SK-N-MC (cell line): ENCODE measurements at regions not wholly inside any gene's neighbourhood (a gene's known extent, or its start where the extent isn't known, plus 50 kb on each side); places are given as distances from the start of the nearest gene placed in this dataset.

Source experiments
- EZH2 ChIP-seq: fragments of 200-600 bp; sonication (generic); IDR thresholded peaks from one replicate; pipeline ENCODE4 v1.6.1; 2017; ENCODE audit warnings: antibody characterized with exemption
- FOXP2 ChIP-seq: optimal IDR thresholded peaks from 2 replicates; pipeline ENCODE3; 2011; ENCODE audit warnings: mild to moderate bottlenecking, moderate library complexity; ENCODE audit not compliant: insufficient read depth; ENCODE audit errors: extremely low read length, control extremely low read depth
- POLR2AphosphoS5 ChIP-seq: IDR thresholded peaks from 2 replicates; pipeline ENCODE4 v1.6.1; 2012; ENCODE audit warnings: mild to moderate bottlenecking, low read depth, low read length, borderline replicate concordance

DNA sequence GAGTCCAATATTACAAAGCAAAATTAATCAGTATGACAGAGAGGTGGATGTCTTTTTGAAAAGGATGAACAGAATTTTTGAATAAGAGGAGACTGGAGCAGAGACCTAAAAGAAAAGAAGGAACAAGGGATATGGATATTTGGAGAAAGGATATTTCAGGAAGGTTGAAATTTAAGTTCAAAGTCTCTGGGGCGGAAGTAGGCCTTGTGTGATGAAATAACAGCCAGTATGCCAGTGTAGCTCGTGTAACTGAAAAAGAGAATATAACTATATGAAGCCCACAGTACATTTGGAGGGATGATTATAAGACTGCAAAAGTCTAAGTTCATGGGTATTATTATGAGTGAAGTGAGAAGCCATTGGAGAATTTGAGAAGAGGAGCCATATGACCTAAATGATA is 766.7 kb downstream of the GBE1 start:
- TF ChIP-seq EZH2 = no peak
- TF ChIP-seq FOXP2 = no peak
- no peak for TF ChIP-seq POLR2AphosphoS5
